GM23248 (cell line): ENCODE measurements at regions not wholly inside any gene's neighbourhood (a gene's known extent, or its start where the extent isn't known, plus 50 kb on each side); places are given as distances from the start of the nearest gene placed in this dataset.
A peak's percentile ranks its signal among the peaks of the same experiment; 100 is the strongest.

Experiments
- DNase-seq: peaks from one replicate; pipeline ENCODE4 v3.0.0-alpha.2; 2015
- H2AFZ ChIP-seq: fragments of 200-600 bp; sonication (generic); 2 replicates; pipeline ENCODE4 v1.6.1; 2016; ENCODE audit warnings: antibody characterized with exemption
- H3F3A ChIP-seq: fragments of 200-600 bp; sonication (generic); 2 replicates; pipeline ENCODE4 v1.6.1; 2016; ENCODE audit warnings: mild to moderate bottlenecking, antibody characterized with exemption, mixed run types; ENCODE audit not compliant: insufficient read depth
- H3K27ac ChIP-seq: fragments of 200-600 bp; sonication (generic); 2 replicates; pipeline ENCODE4 v1.5.1; 2016; ENCODE audit warnings: mild to moderate bottlenecking
- H3K27me3 ChIP-seq: fragments of 200-600 bp; sonication (generic); replicated peaks from 2 replicates; pipeline ENCODE4 v1.6.1; 2016; ENCODE audit warnings: mild to moderate bottlenecking; ENCODE audit not compliant: insufficient read depth
- H3K36me3 ChIP-seq: fragments of 200-600 bp; sonication (generic); 2 replicates; pipeline ENCODE4 v1.6.1; 2016; ENCODE audit warnings: low read depth, mild to moderate bottlenecking
- H3K4me1 ChIP-seq: fragments of 200-600 bp; sonication (generic); 2 replicates; pipeline ENCODE4 v1.6.1; 2016; ENCODE audit warnings: mild to moderate bottlenecking; ENCODE audit not compliant: insufficient read depth
- H3K4me2 ChIP-seq: fragments of 200-600 bp; sonication (generic); one replicate; pipeline ENCODE4 v1.6.1; 2016; ENCODE audit warnings: mild to moderate bottlenecking; ENCODE audit not compliant: unreplicated experiment
- H3K4me3 ChIP-seq: fragments of 200-600 bp; sonication (generic); 2 replicates; pipeline ENCODE4 v1.5.1; 2016; ENCODE audit warnings: mild to moderate bottlenecking
- H3K79me2 ChIP-seq: fragments of 200-600 bp; sonication (generic); 2 replicates; pipeline ENCODE4 v1.6.1; 2016; ENCODE audit warnings: mild to moderate bottlenecking; ENCODE audit not compliant: insufficient read depth
- H3K9ac ChIP-seq: fragments of 200-600 bp; sonication (generic); 2 replicates; pipeline ENCODE4 v1.6.1; 2016; ENCODE audit warnings: mild to moderate bottlenecking
- H3K9me2 ChIP-seq: fragments of 200-600 bp; sonication (generic); 2 replicates; pipeline ENCODE4 v1.6.1; 2016; ENCODE audit warnings: mixed run types, mild to moderate bottlenecking, moderate library complexity; ENCODE audit not compliant: insufficient read depth
- H3K9me3 ChIP-seq: fragments of 200-600 bp; sonication (generic); one replicate; pipeline ENCODE4 v1.6.1; 2017; ENCODE audit warnings: low read depth
- H4K20me1 ChIP-seq: fragments of 200-600 bp; sonication (generic); 2 replicates; pipeline ENCODE4 v1.6.0; 2016; ENCODE audit not compliant: insufficient read depth
- EZH2 ChIP-seq: fragments of 200-600 bp; sonication (generic); IDR thresholded peaks from 2 replicates; pipeline ENCODE4 v1.6.1; 2018; ENCODE audit warnings: antibody characterized with exemption, mild to moderate bottlenecking; ENCODE audit not compliant: insufficient read depth, poor library complexity, severe bottlenecking
- EZH2phosphoT487 ChIP-seq: fragments of 200-600 bp; sonication (generic); IDR thresholded peaks from 2 replicates; pipeline ENCODE4 v1.6.1; 2018; ENCODE audit warnings: antibody characterized with exemption, moderate library complexity, mild to moderate bottlenecking, low read depth; ENCODE audit not compliant: insufficient read depth
- WGBS, 2 experiments: methylation state at CpG; one replicate each; pipeline ENCODE4 v1.1.6; 2015 to 2017; ENCODE audit warnings: low lambda C conversion rate in 2 of 2, low coverage in 1 of 2; ENCODE audit errors: missing lambda C conversion rate in 2 of 2; 5-methylcytosine and 5-hydroxymethylcytosine counted together
- in situ Hi-C: fragments of 300-500 bp; cut with MboI; formaldehyde crosslinking; loops from 2 replicates; pipeline ENCODE4 v1.15.0; 2020

- Histone ChIP-seq H2AFZ (no peak overlapping the region), H3K27ac (no peak overlapping the region), H3K79me2 (no peaks in the 10 kb centered on the region), H3F3A (peaks cover 6% of the 10 kb centered on the region), H3K9me2 (no peaks in the 10 kb centered on the region; the same call in 1 of the 2 replicates), H4K20me1 (no peaks in the 10 kb centered on the region), H3K4me2 (no peak overlapping the region), H3K36me3 (no peaks in the 10 kb centered on the region), H3K4me3 (no peak overlapping the region), H3K27me3 (no peaks in the 10 kb centered on the region), H3K4me1 (0 out of 2 replicates have a peak, but pooled peaks cover 3% of the 10 kb centered on the region), H3K9me3 (no peaks in the 10 kb centered on the region), H3K9ac (no peak overlapping the region)
- in situ Hi-C loops, result no loop called here
- 89 to 92% methylated on average over 3 of the region's 3 CpGs for WGBS, 2 experiments
- DNase-seq, result no peak
- TF ChIP-seq EZH2phosphoT487 (no peak), EZH2 (no peak)
These were observed 99.8 kb downstream of the TES start for GRCh38 chr7:116310141-116310540.

GRCh38 chr7:116311259-116311658 lies 100.9 kb downstream of the TES start:
- in situ Hi-C loops, result no loop called here
- no peaks in the 10 kb centered on the region for H3K79me2 ChIP-seq
- H3K36me3 ChIP-seq, result no peaks in the 10 kb centered on the region
- H4K20me1 ChIP-seq, result no peaks in the 10 kb centered on the region
- DNase-seq, result no peak
- no peak overlapping the region for H3K4me2 ChIP-seq
- no peak overlapping the region for H3K9ac ChIP-seq
- no peaks in the 10 kb centered on the region for H3K9me3 ChIP-seq
- peaks cover 14% of the 10 kb centered on the region for H3K4me1 ChIP-seq
- H3K27me3 ChIP-seq, result no peaks in the 10 kb centered on the region
- no peak overlapping the region for H3K27ac ChIP-seq
- peaks cover 14% of the 10 kb centered on the region for H3F3A ChIP-seq
- WGBS, 2 experiments, result 97 to 98% methylated on average over 3 of the region's 3 CpGs
- no peaks in the 10 kb centered on the region; the same call in 1 of the 2 replicates for H3K9me2 ChIP-seq
- TF ChIP-seq EZH2 (no peak), EZH2phosphoT487 (no peak)
- H3K4me3 ChIP-seq, result no peak overlapping the region
- H2AFZ ChIP-seq, result no peak overlapping the region

- Histone ChIP-seq H2AFZ (no peak overlapping the region), H3K36me3 (no peaks in the 10 kb centered on the region), H3K9ac (no peak overlapping the region), H3K79me2 (no peaks in the 10 kb centered on the region), H3K9me2 (no peaks in the 10 kb centered on the region; the same call in 1 of the 2 replicates), H3K4me3 (no peak overlapping the region), H3K27me3 (no peaks in the 10 kb centered on the region), H4K20me1 (no peaks in the 10 kb centered on the region), H3K27ac (no peak overlapping the region), H3K9me3 (no peaks in the 10 kb centered on the region), H3F3A (peaks cover 21% of the 10 kb centered on the region), H3K4me1 (peaks cover 21% of the 10 kb centered on the region), H3K4me2 (no peak overlapping the region)
- DNase-seq, result no peak
- 96 to 98% methylated on average over 3 of the region's 3 CpGs for WGBS, 2 experiments
- TF ChIP-seq EZH2 (no peak), EZH2phosphoT487 (no peak)
- in situ Hi-C loops, result no loop called here
These were observed 101.6 kb downstream of the TES start for GRCh38 chr7:116311816-116312471.

GRCh38 chr7:116315293-116315692 lies 105.0 kb downstream of the TES start:
- Histone ChIP-seq H3F3A (peaks cover 24% of the 10 kb centered on the region), H3K27me3 (no peaks in the 10 kb centered on the region), H3K9ac (peak overlapping the region; percentile 71), H4K20me1 (no peaks in the 10 kb centered on the region), H3K79me2 (no peaks in the 10 kb centered on the region), H3K27ac (peak overlapping the region; percentile 92), H3K4me3 (0 out of 2 replicates have a peak overlapping the region, but pooled peaks have one; percentile 9), H3K9me3 (no peaks in the 10 kb centered on the region), H3K4me1 (peaks cover 33% of the 10 kb centered on the region), H3K9me2 (no peaks in the 10 kb centered on the region; the same call in 1 of the 2 replicates), H3K4me2 (peak overlapping the region; percentile 75), H2AFZ (peak overlapping the region; percentile 73), H3K36me3 (no peaks in the 10 kb centered on the region)
- DNase-seq, result peak; percentile 93
- in situ Hi-C loops, result no loop called here
- TF ChIP-seq EZH2 (no peak), EZH2phosphoT487 (no peak)
- WGBS, 2 experiments, result 4 to 7% methylated on average over 6 of the region's 6 CpGs
